Psoas muscle (tissue), 7 donors: ENCODE measurements at regions not wholly inside any gene's neighbourhood (a gene's known extent, or its start where the extent isn't known, plus 50 kb on each side); places are given as distances from the start of the nearest gene placed in this dataset.

Experiments
- ATAC-seq, 4 donors: fragments of 200-7000 bp; cut with Tn5 transposase; one replicate each; pipeline ENCODE4 v1.9.1; 2020; ENCODE audit warnings: moderate library complexity in 3 of 4, mild to moderate bottlenecking in 2 of 4
- DNase-seq, 2 donors: peaks; one replicate each; pipeline ENCODE4 v3.0.0-alpha.2; 2020
- H3K27ac ChIP-seq: fragments of 200-600 bp; one replicate; pipeline ENCODE4 v1.8.0; 2022
- H3K27me3 ChIP-seq, 3 donors: fragments of 200-600 bp in 1 of 3; one replicate each; pipeline versions ENCODE4 v1.6.1 to v1.8.0; 2013 to 2022; ENCODE audit warnings: low read length in 2 of 3, mild to moderate bottlenecking in 2 of 3, moderate library complexity in 1 of 3; ENCODE audit not compliant: insufficient read depth in 3 of 3
- H3K36me3 ChIP-seq, 2 donors: fragments of 200-600 bp in 1 of 2; one replicate each; pipeline versions ENCODE4 v1.6.1 to v1.8.0; 2013 to 2022; ENCODE audit warnings: low read depth in 1 of 2, mild to moderate bottlenecking in 1 of 2, moderate library complexity in 1 of 2; ENCODE audit not compliant: insufficient read depth in 1 of 2
- H3K4me1 ChIP-seq: fragments of 200-600 bp; one replicate; pipeline ENCODE4 v1.8.0; 2022
- H3K4me3 ChIP-seq: fragments of 200-600 bp; one replicate; pipeline ENCODE4 v1.8.0; 2022; ENCODE audit warnings: mild to moderate bottlenecking
- H3K9me3 ChIP-seq: fragments of 200-600 bp; one replicate; pipeline ENCODE4 v1.8.0; 2022
- WGBS, 3 donors: extraction: QIAGEN DNeasy Blood & Tissue Kit; methylation state at CpG; one replicate each; pipeline versions ENCODE4 v1.1.6 to v1.1.7; 2013; 5-methylcytosine and 5-hydroxymethylcytosine counted together
- intact Hi-C, 2 donors: fragments of 100-400 bp; cut with DNase I; formaldehyde crosslinking; loops; one replicate each; pipeline versions ENCODE4 v1.11.0 to v1.14.2; 2022
- TF ChIP-seq, protein P1 (sequence below): fragments of 200-600 bp; IDR thresholded peaks from one replicate; pipeline ENCODE4 v1.8.0; 2022; ENCODE audit warnings: antibody characterized with exemption
- donor health status: healthy with polysubstance abuse.
- donor health status: DM: no; HTN: no; CAD: no; lungs with moderate emphysema.
- donor health status: Bipolar disorder and iron deficiency.
- donor health status: healthy.
- donor health status: DM: yes; HTN: yes; CAD: no.
- donor health status: DM: no; HTN: no; CAD: no.
- donor health status: DM: yes; HTN: yes; CAD: no.

DNA sequence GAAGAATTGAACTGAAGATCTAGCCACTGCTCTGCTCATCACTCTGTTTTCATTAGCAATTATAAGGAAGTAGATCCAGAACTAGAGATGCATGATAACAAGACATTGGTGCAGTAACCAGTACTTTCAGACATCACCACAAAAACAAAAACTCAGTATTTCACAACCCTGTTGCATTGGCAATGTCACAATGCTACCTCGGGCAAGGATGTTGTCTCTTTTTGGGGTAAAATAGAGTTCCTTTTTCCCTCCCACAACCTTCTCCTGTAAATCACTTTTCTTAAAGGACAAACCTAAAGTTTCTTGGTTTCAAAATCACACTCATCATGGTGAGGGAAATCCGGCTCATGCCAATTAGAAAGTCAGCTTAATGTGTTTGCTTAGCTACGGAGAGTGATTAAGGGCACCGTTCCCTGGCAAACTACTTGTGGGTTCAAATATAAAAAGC lies 420.1 kb upstream of the MEF2C start:
- 67 to 88% (median 76%) methylated on average over 4 of the region's 4 CpGs for WGBS, 3 donors
- H3K4me3 ChIP-seq, result no peak overlapping the region
- DNase-seq (no peak), ATAC-seq (no peak)
- no peaks in the 10 kb centered on the region for H3K36me3 ChIP-seq
- no peaks in the 10 kb centered on the region for H3K4me1 ChIP-seq
- H3K27ac ChIP-seq, result no peak overlapping the region
- TF ChIP-seq, protein P1, sequence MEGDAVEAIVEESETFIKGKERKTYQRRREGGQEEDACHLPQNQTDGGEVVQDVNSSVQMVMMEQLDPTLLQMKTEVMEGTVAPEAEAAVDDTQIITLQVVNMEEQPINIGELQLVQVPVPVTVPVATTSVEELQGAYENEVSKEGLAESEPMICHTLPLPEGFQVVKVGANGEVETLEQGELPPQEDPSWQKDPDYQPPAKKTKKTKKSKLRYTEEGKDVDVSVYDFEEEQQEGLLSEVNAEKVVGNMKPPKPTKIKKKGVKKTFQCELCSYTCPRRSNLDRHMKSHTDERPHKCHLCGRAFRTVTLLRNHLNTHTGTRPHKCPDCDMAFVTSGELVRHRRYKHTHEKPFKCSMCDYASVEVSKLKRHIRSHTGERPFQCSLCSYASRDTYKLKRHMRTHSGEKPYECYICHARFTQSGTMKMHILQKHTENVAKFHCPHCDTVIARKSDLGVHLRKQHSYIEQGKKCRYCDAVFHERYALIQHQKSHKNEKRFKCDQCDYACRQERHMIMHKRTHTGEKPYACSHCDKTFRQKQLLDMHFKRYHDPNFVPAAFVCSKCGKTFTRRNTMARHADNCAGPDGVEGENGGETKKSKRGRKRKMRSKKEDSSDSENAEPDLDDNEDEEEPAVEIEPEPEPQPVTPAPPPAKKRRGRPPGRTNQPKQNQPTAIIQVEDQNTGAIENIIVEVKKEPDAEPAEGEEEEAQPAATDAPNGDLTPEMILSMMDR, result no peak
- intact Hi-C loops, result no loop called here
- H3K9me3 ChIP-seq, result no peaks in the 10 kb centered on the region
- no peaks in the 10 kb centered on the region for H3K27me3 ChIP-seq

DNA sequence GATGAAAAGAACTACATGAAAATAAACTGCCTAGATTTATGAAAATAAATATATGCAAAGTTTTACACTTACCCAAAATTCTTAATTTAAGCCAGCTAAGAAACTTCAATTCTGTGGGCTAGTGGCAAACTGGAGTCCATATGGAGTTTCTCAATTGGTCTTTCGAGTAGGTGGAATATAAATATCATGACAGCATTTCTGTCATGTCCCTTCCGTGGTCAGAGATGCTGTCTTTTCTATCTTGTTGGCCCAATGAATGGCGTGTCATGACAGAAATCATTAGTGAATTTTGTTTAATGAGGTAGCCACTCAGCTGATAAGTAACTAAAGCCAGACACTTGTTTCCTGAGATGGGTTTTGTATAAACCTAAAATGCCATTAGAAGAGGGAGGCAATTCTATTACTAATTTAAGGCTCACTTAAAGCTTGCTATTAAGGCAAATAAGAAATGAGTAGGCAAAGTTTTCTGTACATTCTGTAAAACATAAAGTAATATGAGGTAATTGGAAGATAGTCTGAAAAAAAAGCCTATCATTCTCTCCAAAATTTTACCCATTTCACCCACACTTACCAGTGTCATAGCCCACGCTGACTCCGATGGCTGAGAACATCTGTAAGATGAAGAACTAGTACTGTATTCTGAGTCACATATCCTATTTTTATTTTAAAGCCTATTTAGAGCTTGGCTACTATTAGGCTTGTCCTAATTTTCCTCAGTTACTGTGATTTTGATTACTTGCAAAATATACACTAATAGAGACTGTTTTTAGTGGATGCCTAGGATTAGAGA lies 419.3 kb upstream of the MEF2C start:
- Histone ChIP-seq H3K27ac (no peak overlapping the region), H3K27me3 (no peaks in the 10 kb centered on the region), H3K36me3 (no peaks in the 10 kb centered on the region), H3K4me1 (no peaks in the 10 kb centered on the region), H3K9me3 (no peaks in the 10 kb centered on the region), H3K4me3 (no peak overlapping the region)
- no peak for DNase-seq
- no peak for ATAC-seq
- TF ChIP-seq, protein P1, result no peak
- intact Hi-C loops, result no loop called here
- 85 to 97% (median 86%) methylated on average over 5 of the region's 5 CpGs for whole genome bisulfite sequencing, 3 donors

DNA sequence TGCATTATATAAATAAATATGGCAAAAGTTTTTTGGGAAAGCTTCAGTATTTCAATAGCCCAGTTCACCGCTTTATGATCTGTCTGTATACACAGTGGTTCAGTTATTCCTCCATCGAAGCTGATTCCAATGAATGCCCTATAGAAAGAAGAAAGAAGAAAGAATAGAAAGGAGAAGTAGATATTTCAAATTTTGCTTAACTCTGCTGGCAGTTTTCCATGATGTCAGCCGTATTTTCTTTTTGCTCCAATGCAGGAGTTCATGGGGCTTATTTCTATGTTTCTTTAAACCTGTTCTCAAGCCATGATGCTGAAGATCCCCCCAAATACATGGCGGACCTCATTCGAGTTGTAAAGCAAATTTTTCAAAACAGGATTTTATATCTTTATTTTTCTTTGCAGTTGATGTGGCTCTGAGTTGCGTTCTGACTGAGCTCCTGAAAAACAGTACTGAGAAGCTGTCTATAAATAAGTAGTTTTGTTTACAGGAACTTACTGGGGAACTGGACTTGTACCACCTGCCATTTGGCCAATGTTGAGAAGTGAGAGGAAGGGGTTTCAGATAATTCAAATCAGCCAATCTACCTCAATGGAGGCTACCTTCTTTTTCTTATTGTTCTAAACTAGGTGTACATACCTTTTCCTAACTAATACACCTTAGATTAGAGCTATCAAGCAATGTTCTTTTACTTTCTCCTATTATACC lies 418.5 kb upstream of the MEF2C start:
- TF ChIP-seq, protein P1, result no peak
- no peaks in the 10 kb centered on the region for H3K36me3 ChIP-seq
- no peak overlapping the region for H3K4me3 ChIP-seq
- H3K27ac ChIP-seq, result no peak overlapping the region
- intact Hi-C loops, result no loop called here
- H3K9me3 ChIP-seq, result no peaks in the 10 kb centered on the region
- H3K27me3 ChIP-seq, result no peaks in the 10 kb centered on the region
- WGBS, 3 donors, result 84 to 88% (median 87%) methylated on average over 6 of the region's 6 CpGs
- no peaks in the 10 kb centered on the region for H3K4me1 ChIP-seq
- DNase-seq, result no peak
- ATAC-seq, result no peak

DNA sequence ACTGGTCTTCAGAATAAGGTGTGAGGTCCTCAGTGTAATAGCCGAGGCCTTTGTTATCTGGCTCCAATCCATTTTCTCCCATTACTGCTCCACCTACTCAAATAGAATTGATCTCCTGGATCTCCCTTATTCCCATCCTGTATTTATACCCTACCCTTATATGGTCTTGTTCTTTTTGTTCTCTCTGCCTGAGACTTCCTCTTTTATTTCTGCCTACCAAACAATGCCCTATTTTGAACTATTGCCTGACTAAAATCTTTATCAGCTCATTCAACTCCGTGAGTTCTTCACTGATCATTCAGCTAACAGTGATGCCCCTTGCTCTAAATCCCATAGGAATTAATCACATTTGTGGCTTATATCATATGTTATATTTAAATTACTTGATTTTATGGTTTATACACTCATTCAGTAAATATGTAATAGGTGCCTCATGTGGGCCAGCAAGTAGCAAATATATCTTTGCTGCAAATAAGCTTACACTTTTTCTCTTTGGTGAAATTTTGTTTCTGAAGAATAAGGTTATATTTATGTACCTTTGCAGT lies 417.5 kb upstream of the MEF2C start:
- no peak overlapping the region for H3K27ac ChIP-seq

More for the DNA sequence above, 417.5 kb upstream of the MEF2C start:
- Histone ChIP-seq H3K27me3 (no peaks in the 10 kb centered on the region), H3K9me3 (no peaks in the 10 kb centered on the region), H3K36me3 (no peaks in the 10 kb centered on the region), H3K4me1 (no peaks in the 10 kb centered on the region), H3K4me3 (no peak overlapping the region)
- ATAC-seq (no peak), DNase-seq (no peak)
- 82 to 89% (median 84%) methylated on average over 2 of the region's 2 CpGs for WGBS, 3 donors
- TF ChIP-seq, protein P1, result no peak
- intact Hi-C loops, result no loop called here
